ENCODE measurements at regions not wholly inside any gene's neighbourhood (a gene's known extent, or its start where the extent isn't known, plus 50 kb on each side); places are given as distances from the start of the nearest gene placed in this dataset.
"Not testable (repeated sequence)": the region's sequence is repeated elsewhere in the genome, so short reads cannot be mapped to it uniquely, and the experiment has no call there.

GRCh38 chr3:55147406-55147805, 219.5 kb upstream of the LRTM1 start:
- DNase-seq: no peak

GRCh38 chr3:55146216-55146615, 218.4 kb upstream of the LRTM1 start:
- no peak for DNase-seq

- no peak for DNase-seq
Observed at GRCh38 chr3:55144015-55144673, 216.3 kb upstream of the LRTM1 start.

- no peak for DNase-seq
Observed at GRCh38 chr3:55143336-55143735, 215.5 kb upstream of the LRTM1 start.

- not testable (repeated sequence) for DNase-seq
Observed at GRCh38 chr3:55136291-55136690, 208.4 kb upstream of the LRTM1 start.

GRCh38 chr3:55128225-55128823, 200.5 kb upstream of the LRTM1 start:
- peak in 1 of 2 experiments; percentile 17 for DNase-seq

GRCh38 chr3:55127565-55127964, 199.7 kb upstream of the LRTM1 start:
- no peak for DNase-seq

GRCh38 chr3:55124371-55124770, 196.5 kb upstream of the LRTM1 start:
- DNase-seq: no peak

Measured in NCI-H524 (cell line).